NCI-H1092 (cell line): ENCODE measurements at regions not wholly inside any gene's neighbourhood (a gene's known extent, or its start where the extent isn't known, plus 50 kb on each side); places are given as distances from the start of the nearest gene placed in this dataset.

ENCODE experiments used
- DNase-seq: peaks from one replicate; lab custom pipeline; 2025; lab: John Stamatoyannopoulos, UW

DNA sequence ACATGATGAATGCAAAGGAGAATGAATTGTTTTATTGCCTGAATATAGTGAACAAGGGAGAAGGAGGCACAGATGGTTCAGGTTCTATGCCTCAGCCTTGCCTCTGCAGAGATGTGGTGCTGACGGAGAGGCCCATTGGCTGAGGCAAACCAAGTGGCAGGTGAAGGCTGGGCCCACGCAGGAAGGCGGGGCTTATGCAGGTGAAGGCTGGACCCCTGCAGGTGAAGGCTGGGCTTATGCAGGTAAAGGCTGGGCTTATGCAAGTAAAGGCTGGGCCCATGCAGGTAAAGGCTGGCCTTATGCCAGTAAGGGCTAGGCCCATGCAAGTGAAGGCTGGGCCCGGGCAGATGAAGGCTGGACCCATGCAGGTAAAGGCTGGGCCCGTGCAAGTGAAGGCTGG is 414.7 kb downstream of the LRATD1 start:
- no peak for DNase-seq

DNA sequence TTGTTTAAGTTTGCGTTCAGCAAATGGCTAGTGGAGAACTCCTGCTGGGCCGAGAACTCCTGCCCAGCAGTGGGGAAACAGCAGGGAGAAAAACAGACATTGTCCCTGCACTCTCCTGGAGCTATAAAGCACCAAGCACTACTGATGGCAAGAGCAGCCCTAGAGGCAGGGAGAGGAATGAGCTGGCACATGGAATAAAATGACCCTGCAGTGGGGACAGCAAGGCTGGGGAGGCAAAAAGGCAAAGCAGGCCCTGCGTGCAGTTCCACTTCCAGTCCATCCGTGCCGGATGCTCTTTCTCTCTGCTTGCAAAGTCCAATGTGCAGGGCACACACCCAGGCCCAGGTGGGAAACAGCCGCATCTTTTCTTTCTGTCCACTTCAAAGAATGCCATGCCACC is 415.5 kb downstream of the LRATD1 start:
- no peak for DNase-seq

DNA sequence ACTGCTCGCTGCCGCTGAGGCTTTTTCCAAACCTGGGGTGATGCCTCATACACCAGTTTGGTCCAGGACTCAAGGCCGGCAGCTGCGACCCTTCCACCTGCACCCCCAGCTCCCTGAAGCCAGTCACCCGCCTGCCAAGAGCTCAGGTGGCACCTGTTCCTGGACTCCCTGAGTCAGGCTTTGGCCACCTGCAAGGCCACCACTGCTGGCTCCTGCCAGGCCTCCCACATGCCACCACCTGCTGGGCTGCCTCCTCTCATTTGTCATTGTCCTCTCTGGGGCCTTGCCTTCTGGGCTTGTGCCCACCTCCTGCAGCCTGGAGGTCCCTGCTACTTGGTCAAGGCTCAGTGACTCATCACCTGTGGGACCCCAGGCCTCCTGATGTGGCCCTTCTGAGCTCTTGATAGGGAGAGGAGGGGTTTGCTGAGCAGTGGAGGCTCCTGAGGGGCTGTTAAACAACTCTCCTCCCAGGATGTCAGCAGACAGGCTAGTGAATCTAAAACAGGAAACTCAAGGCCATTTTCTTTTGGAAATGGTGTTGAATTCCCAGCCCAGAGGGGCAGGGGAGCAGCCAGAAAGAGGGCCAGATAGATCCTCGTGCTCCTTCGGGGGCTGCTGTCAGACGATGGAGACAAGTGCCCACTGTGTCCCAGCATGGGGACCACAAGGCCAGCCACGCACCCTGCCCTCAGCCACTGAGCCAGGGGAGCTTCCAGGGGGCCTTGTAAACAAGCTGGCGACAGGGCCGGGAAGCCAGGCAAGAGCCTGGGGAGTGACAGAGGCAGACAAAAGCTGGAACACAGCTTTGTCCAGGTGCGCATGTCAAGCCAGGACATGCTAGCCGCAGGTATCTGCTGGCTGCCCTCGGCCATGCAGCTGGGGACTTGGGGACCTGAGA is 416.8 kb downstream of the LRATD1 start:
- peak; percentile 27 for DNase-seq

DNA sequence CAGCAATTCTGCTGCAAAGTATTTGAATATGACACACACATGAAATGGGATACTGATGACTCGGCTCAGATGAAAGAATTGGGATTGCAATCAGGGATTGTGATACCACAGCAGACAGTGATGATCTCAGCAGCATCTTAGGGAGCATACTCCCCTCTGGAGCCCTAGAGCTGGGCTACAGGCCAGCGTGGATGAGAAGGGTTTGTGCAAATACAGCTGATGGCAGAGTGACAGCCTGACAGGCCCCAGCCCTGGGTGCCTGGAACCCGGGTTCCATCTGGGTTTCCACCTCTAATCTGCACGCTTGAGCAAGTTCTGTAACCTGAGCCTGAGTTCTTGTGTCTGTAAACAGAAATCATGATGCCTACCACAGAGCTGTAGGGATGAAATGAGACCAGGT is 418.0 kb downstream of the LRATD1 start:
- DNase-seq = peak; percentile 93

DNA sequence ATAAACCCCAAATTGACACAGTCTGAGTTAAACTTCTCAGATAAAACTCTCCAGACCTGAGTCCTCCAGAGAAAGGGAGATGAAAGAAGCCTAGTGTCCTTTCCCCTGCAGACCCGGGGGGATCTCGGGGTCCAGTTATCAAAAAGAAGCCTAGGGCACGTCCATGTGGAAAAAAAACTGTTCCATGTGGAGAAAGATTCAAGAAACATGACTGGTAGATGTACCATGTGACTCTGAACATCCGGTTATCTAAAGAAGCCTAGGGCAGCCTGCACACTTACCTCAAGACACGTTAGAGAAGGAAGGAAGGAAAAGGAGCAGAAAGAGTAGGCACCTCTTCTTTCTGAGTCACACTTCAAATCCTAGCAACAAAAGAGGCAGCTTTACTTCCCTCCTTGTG is 421.0 kb downstream of the LRATD1 start:
- no peak for DNase-seq

DNA sequence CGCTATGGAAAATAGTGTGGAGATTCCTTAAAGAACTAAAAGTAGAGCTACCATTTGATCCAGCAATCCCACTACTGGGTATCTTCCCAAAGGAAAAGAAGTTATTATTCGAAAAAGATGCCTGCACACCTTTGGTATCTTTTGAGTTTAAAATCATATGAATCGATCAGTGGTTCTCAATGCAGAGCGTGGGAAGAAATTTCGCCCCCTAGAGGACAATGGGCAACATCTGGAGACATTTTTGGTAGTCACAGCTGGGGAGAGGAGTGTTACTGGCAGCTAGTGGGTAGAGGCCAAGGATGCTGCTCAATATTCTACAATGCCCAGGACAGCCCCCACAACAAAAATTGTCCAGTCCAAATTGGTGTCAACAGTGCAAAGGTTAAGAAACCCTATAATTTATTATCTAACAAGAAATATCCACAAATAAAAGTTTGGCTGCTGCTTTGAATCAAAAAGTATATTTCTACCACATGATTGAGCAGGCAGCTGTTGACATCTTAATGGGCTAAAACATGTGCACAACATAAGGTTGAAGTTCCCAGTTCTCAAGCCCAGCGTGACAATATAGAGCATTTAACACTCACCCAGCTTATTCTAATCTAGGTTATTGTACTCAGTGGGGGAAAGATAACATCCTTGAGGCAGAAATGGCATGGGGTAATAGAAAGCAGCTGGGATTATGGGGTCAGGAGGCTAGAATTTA is 425.7 kb downstream of the LRATD1 start:
- DNase-seq = no peak

DNA sequence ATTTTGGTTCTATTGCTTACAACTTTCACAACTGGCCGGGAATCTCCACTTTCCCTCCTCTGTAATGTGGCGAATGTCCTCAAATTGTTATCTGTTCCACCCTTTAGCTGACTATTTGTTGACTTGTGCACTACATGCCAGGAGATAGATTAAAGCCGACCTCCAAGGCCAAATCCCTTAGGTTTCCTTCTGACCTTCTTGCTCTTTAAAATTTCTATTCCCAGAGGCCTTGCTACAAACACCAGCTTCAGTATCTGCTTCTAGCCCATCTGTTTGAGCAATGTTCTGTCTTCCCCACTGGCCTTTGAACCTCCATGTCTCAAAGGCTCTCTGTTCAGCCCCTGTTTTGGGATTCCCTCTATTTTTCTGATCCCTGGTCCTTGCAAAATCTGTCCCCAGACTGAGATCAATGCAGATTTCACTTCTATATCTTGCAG is 426.2 kb downstream of the LRATD1 start:
- DNase-seq = no peak

DNA sequence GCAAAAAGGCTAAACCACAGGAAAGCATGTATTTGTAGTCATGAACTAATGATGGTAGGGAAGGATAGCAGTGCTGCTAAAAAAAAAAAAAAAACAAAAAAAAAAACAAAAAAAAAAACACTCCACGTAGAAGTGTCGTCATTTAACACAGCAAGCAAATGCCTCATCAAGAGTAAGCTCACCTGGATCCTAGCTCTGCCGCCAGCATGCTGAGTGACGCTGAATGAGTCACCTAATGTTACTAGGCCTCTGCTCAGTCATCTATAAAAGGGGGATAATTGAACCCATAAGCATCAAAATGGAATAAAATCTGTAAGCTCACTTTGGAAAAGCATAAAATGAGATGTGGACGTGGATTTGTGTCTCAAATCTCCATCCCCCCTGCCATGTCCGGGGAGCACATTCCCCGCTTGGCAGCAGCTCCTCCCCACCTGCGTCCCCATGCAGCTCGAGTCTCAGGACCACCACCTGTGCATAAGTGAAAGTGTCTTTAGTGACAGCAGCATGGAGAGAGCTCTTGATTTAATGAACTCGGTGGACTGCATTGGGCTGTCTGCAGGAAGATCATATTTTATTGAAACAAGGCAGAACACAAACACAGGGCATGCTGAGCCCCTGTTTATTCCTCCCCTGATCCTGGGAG is 427.5 kb downstream of the LRATD1 start:
- peak; percentile 26 for DNase-seq

DNA sequence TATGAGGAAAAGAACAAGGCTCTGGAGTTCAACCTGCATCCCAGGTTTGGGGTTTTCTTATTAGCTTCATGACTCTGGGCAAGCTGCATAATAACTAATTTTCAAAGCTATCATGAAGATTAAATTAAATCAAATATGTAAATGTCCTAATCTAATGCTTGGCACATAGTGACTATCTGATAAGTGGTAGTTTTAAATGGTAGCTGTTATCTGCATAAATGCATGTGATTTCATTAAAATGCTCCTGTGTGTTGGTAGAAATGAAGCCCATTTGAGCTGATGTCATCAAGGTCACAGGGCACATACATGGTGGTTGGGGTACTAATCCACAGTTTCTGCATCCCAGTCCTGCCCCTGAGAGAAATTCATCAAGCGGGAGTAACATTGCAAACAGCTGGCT is 428.8 kb downstream of the LRATD1 start:
- DNase-seq = no peak

DNA sequence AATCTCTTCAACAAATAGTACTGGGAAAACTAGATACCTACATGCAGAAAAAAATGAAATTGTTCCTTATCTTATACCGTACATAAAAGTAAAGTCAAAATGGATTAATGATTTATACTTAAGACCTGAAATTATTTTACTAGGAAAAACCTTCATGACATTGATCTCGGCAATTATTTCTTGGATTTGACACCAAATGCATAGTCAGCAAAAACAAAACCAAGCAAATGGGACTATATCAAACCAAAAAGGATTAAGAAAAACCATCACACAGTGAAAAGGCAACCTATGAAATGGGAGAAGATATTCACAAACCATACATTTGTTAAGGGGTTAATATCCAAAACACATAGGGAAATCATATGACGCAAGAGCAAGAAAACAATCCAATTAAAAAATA is 433.6 kb downstream of the LRATD1 start:
- DNase-seq = no peak

DNA sequence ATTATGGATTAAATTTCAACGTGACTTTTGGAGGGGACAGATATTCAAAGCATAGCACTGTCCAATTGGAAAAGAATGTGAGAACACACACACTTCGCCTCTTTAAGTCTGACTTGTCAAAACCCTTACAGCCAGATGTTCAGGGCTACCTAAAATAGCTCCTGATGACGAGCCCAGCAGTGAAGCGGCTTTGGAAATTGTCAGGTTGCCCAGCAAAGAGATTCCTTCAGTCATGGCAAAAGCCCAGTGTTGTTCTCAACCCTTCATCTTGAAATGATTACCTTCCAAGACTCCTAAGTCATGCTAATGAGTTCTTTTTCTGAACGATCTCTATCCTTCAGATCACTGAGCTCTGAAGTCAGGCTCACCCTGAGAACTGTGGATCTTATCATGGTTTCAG is 436.6 kb downstream of the LRATD1 start:
- no peak for DNase-seq

DNA sequence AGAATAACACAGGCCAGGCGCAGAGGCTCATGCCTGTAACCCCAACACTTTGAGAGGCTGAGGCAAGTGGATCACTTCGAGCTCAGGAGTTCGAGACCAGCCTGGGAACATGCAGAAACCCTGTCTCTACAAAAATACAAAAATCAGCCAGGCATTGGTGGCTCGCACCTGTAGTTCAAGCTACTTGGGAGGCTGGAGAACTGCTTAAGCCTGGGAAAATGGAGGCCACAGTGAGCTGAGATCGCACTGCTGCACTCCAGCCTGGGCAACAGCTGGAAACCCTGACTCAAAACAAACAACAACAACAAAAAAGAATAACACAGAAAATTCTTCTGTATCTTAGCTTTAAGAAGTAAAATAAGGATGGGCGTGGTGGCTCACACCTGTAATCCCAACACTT is 440.3 kb downstream of the LRATD1 start:
- DNase-seq = no peak

DNA sequence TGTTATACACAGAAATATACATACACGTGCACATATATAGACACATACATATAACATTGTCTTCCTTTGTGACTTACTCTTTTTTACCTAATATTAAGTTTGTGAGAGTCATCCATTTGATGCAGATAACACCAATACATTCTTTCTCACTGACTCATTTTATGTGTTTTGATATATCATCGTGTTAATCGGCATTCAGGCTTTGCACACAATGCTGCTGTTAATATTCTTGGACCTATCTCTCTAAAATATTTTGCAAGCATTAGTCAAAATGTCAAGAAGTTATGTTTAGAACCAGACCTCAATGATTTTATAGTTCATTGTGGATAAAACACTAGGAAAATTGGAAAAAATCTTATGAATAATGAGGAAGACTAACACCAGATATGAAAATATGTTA is 441.1 kb downstream of the LRATD1 start:
- no peak for DNase-seq

DNA sequence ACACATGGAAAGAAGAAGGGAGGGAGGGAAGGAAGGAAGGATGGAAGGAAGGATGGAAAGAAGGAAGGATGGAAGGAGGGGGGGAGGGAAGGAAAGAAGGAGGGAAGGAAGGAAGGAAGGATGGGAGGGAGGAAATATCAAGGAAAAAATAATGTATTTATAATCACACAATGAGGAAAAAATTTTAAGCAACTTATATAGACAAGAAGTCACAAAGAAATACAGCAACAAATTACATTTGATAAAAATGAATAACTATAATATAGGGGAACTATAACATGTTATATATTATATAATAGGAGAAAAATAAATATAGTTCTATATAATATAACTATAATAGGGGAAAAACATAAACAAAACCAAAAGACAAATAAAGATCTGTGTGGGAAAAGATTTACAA is 441.8 kb downstream of the LRATD1 start:
- DNase-seq = no peak

DNA sequence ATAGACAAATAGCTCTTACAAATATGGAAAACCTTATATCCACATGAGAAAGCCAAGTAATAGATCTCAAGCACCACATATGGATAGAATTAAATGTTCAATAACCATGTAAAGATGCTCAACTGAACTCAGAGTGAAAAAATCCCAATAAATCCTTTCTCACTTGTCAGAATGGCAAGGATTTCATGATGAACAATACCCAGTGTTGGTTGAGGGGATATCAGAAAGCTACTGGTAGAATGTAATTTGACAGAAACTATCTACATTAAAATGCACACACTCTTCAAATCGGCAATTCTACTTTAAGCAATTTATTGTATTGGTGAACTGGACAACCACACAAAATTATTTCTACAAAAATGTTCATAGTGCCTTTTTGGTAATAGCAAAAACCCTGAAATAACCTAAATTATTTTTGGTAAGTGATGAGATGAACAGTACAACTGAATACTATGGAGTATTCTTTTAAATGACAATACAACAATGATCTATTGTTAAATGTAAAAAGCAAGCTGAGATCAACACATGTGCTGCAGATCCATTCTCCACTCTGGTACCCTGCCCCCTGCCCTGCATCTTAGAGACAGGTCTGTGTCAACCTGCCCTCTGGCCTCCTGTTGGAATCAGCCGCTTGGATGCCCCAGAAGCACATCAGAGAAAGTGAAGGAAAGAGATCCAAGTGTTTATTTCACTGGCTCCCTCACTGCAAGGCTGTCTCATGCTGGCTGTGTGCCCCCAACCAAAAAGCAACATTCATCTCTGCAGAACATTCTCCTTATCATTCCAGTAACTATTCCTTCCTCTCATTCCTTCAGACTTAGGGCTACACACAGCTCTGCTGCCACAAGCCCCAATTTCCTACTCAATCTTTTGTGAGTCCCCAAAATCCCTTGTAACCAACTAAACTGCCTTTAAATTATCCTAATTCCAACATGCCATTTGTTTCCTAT is 442.5 kb downstream of the LRATD1 start:
- no peak for DNase-seq

DNA sequence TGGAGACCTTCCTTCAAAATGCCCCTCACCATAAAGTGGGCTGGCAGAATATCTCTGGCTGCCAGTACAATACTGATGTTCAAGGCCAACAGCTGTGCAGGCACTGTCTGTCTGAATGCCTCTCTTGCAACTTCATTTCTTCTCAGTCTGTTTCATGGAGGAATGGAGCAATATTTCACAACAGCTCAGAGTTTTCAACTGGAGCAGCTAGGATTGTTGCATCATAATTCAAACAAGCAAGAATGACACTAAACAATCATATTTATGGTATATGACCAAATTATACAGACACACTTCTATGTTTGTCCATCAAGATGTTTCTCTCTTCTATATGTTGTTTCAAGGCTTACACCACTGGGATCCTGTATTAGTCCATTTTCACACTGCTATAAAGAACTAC is 444.2 kb downstream of the LRATD1 start:
- DNase-seq = no peak

DNA sequence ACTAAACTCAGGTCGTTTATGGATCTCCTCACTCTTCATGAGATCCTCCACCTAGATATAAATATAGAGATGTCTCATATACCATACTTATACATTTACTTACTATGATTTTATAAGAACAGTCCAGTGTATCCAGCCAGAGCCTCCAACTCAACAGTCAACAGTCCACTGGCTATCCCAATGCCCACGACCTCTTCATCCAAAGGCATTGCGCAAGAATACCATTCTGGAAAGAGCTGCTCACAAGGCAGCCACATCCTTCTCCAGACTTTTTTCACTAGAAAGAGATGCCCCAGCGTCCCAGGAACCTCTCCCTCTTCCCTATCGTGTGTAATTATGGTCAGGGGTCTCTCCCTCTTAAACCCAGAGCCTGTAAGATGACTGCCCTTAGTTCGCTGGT is 448.8 kb downstream of the LRATD1 start:
- DNase-seq = no peak

DNA sequence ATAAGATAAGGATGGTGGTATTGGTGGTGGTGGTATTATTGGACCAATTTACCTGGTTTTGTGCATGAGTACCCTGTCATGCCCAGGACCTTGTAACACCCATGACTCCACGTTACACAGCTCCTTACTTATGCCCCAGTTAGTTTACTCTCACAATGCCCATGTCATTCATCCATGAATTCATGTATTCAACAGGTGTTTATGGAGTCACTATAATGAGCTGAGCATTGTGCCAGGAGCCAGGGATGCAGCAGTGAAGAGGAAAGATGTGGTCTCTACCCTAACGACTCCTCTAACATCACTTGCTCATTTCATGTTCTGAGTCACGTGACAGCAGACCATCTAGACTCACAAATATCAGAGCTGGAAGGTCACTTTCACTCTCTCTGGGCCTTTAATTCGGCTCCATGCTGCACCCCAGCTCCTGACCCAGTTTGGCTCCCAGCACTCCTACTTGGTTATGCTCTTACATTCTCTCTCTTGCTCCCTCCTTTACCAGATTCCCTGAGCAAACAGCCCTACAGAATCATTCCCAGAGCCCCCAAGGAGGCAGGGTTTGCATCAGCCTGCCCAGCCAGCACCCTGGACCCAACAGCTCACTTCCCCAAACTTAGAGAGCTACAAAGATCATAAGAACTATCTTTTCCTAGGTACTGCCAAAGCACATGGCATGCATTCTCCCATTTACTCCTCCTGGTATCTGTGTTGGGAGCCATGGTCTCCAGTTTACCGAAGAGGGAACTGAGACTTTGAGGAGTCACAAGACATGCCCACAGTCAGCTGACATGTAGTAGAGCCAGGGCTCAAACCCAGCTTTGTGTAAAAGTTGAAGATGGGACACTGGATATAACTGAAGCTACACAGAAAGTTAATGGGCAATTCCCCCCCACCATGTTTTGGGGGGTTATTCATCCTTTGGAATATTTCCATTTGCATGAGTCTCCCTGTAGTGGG is 449.9 kb downstream of the LRATD1 start:
- DNase-seq = no peak

DNA sequence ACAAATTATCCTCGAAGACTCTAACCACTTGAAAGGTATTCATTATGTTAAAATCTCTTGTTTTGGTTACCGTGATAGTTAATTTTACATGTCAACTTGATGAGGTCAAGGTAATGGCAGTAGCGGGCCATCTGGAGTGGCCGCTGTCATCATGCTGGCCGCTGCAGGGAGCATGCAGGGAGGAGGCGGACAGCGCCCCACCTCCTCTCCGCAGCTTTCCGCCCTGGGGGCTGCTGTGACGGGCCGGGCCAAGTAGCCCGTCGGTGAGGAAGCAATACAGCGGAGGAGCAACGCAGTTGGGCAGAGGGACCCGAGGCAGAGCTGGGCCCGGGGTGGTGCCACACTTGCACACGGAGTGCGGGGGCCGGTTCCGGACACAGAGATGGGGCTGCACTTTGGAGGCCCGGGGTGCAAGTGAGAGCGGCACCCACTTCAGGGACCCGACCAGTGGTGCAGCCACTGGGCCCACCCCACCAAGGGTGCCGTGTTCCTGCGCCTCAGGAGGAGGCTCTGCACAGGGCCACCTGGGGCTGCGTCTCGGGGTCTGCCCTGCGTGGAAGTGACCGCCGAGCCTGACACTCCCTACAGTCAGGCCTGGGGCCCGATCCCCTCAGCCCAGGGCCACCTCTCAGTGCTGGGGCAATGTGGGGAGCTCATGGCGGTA is 452.4 kb downstream of the LRATD1 start:
- DNase-seq = no peak

DNA sequence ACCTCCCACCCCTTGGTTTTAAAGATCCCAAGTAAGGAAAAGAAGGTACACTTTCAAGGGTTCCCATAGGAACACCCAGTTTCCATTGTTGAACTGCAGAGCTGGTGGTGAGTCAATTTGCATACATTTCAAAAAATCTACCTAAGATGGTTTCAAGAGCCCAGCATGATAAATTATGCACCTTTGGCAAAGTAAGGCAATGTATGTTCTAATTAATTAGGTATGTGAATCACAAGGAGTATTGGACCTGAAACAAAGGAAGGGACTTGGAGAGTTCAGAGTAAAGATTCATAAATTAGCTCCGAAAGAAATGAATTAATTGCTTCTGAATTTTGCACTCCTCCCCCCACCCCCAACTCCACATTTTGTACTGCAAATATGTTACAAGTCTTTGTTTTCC is 459.7 kb downstream of the LRATD1 start:
- DNase-seq = no peak
